Gastrocnemius medialis (tissue), 4 donors: ENCODE measurements at regions not wholly inside any gene's neighbourhood (a gene's known extent, or its start where the extent isn't known, plus 50 kb on each side); places are given as distances from the start of the nearest gene placed in this dataset.

Experiments
- ATAC-seq, 2 donors: fragments of 150-250 bp; one replicate each; pipeline ENCODE4 v1.9.1; 2016
- DNase-seq, 2 donors: peaks; one replicate each; pipeline ENCODE4 v3.0.0-alpha.2; 2019
- H3K27ac ChIP-seq, 4 donors: fragments of 200-600 bp; sonication (generic); 1 replicate in 1 of 4; 2 replicates in 3 of 4; pipeline ENCODE4 v1.5.1; 2016 to 2018; ENCODE audit warnings: mild to moderate bottlenecking in 2 of 4, moderate library complexity in 1 of 4
- H3K27me3 ChIP-seq, 3 donors: fragments of 200-600 bp; sonication (generic) in 2 of 3; 1 replicate in 1 of 3; 2 replicates in 2 of 3; pipeline versions ENCODE4 v1.5.1 to v1.6.0; 2016 to 2019; ENCODE audit warnings: mild to moderate bottlenecking in 1 of 3, moderate library complexity in 1 of 3
- H3K36me3 ChIP-seq, 2 donors: fragments of 200-600 bp; sonication (generic) in 1 of 2; one replicate each; pipeline ENCODE4 v1.5.1; 2017 to 2018
- H3K4me1 ChIP-seq, 2 donors: fragments of 200-600 bp; sonication (generic) in 1 of 2; one replicate each; pipeline ENCODE4 v1.5.1; 2016 to 2017; ENCODE audit warnings: mild to moderate bottlenecking in 2 of 2
- H3K4me3 ChIP-seq, 4 donors: fragments of 200-600 bp; sonication (generic) in 3 of 4; 1 replicate in 1 of 4; 2 replicates in 3 of 4; pipeline ENCODE4 v1.5.1; 2016 to 2019; ENCODE audit warnings: mild to moderate bottlenecking in 2 of 4
- H3K9me3 ChIP-seq, 3 donors: fragments of 200-600 bp; sonication (generic) in 2 of 3; 1 replicate in 1 of 3; 2 replicates in 2 of 3; pipeline ENCODE4 v1.5.1; 2016 to 2019
- POLR2A ChIP-seq, 2 donors: fragments of 450-650 bp; IDR thresholded peaks; one replicate each; pipeline ENCODE4 v1.6.1; 2017; ENCODE audit warnings: antibody characterized with exemption in 2 of 2, mild to moderate bottlenecking in 2 of 2, moderate library complexity in 2 of 2
- in situ Hi-C, 4 donors: fragments of 200-750 bp; cut with MboI; loops; one replicate each; pipeline versions ENCODE4 v1.15.0 to v1.8.0; 2017; ENCODE audit warnings: low sequenced_read_pairs in 4 of 4
- intact Hi-C: fragments of 100-400 bp; cut with DNase I; formaldehyde crosslinking; loops from one replicate; pipeline ENCODE4 v1.15.1; 2023; ENCODE audit warnings: low total_unique reads
- TF ChIP-seq, protein P1 (sequence below), 5 experiments: fragments of 450-650 bp in 3 of 5; fragments of 200-600 bp in 2 of 5; sonication (generic) in 2 of 5; IDR thresholded peaks in 4 of 5; conservative IDR thresholded peaks in 1 of 5; 1 replicate in 4 of 5; 2 replicates in 1 of 5; pipeline ENCODE4 v1.5.1; 2016 to 2019; ENCODE audit warnings: antibody characterized with exemption in 5 of 5, mild to moderate bottlenecking in 3 of 5, moderate library complexity in 3 of 5

DNA sequence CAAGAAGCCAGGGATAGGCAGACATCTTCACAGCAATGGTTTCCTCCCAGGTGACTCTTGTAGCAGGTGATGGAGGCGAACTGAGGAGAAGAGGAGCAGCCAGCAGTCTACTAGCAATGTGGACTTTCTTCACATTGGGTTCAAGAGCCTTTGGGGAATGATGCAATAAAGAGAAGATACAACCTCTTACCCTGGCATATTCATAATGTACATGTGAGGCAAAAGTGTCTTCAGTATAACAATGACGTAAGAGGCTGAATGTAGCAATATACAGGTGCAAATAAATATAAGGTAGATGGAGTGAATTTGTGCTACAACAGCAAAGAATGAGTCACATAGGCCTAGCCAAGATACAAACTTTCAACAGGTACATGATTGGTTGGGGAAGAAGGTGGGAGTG, 70.9 kb upstream of the SOX9 start:
- H3K4me1 ChIP-seq = peaks cover 0 to 3% of the 10 kb centered on the region in 2 donors
- H3K9me3 ChIP-seq = no peaks in the 10 kb centered on the region
- no peak overlapping the region for H3K4me3 ChIP-seq
- no peaks in the 10 kb centered on the region for H3K36me3 ChIP-seq
- intact Hi-C loops (no loop called here), in situ Hi-C loops (loop anchor here in 1 of 4 donors (25.0 kb wide), 1 partner anchor 88 kb away; no protein-coding TSS in a partner anchor)
- no peak for ATAC-seq
- no peaks in the 10 kb centered on the region for H3K27me3 ChIP-seq
- TF ChIP-seq POLR2A (IDR thresholded peaks at IDR 0.05) = no peak
- TF ChIP-seq, protein P1, sequence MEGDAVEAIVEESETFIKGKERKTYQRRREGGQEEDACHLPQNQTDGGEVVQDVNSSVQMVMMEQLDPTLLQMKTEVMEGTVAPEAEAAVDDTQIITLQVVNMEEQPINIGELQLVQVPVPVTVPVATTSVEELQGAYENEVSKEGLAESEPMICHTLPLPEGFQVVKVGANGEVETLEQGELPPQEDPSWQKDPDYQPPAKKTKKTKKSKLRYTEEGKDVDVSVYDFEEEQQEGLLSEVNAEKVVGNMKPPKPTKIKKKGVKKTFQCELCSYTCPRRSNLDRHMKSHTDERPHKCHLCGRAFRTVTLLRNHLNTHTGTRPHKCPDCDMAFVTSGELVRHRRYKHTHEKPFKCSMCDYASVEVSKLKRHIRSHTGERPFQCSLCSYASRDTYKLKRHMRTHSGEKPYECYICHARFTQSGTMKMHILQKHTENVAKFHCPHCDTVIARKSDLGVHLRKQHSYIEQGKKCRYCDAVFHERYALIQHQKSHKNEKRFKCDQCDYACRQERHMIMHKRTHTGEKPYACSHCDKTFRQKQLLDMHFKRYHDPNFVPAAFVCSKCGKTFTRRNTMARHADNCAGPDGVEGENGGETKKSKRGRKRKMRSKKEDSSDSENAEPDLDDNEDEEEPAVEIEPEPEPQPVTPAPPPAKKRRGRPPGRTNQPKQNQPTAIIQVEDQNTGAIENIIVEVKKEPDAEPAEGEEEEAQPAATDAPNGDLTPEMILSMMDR (IDR thresholded peaks at IDR 0.05 in 4 of 5, conservative IDR thresholded peaks at IDR 0.05 in 1 of 5) = no peak
- no peak for DNase-seq
- no peak overlapping the region for H3K27ac ChIP-seq

DNA sequence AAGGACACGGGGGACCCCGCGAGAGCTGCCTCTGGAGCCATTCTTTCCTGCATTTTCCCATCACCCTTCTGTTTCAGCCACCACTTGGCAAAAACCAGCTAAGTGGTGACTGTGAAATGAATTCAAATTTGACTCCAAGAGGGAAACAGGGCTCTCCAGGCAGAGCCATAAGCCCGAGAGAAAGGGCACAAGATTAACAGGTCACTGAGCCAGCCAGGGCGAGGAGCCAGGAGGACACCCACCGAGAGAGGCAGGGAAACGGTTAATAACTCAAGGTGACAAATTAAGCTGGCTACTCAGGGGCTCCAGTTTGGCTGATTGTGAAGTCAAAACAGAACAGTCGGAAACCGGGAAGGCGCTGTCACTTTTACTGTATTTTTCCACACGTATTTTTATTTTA, 67.8 kb upstream of the SOX9 start:
- ATAC-seq (no peak), DNase-seq (no peak)
- H3K36me3 ChIP-seq = no peaks in the 10 kb centered on the region
- H3K27me3 ChIP-seq = no peaks in the 10 kb centered on the region
- intact Hi-C loops = loop anchor here (2.0 kb wide), 1 partner anchor 26 kb away; no protein-coding TSS in a partner anchor
- H3K27ac ChIP-seq = no peak overlapping the region
- H3K4me3 ChIP-seq = no peak overlapping the region
- in situ Hi-C loops = loop anchor here in 1 of 4 donors (25.0 kb wide), 1 partner anchor 91 kb away; no protein-coding TSS in a partner anchor
- no peaks in the 10 kb centered on the region for H3K9me3 ChIP-seq
- no peak for TF ChIP-seq POLR2A (IDR thresholded peaks at IDR 0.05)
- TF ChIP-seq, protein P1 (IDR thresholded peaks at IDR 0.05 in 4 of 5, conservative IDR thresholded peaks at IDR 0.05 in 1 of 5) = no peak
- peaks cover 0 to 3% of the 10 kb centered on the region in 2 donors for H3K4me1 ChIP-seq

DNA sequence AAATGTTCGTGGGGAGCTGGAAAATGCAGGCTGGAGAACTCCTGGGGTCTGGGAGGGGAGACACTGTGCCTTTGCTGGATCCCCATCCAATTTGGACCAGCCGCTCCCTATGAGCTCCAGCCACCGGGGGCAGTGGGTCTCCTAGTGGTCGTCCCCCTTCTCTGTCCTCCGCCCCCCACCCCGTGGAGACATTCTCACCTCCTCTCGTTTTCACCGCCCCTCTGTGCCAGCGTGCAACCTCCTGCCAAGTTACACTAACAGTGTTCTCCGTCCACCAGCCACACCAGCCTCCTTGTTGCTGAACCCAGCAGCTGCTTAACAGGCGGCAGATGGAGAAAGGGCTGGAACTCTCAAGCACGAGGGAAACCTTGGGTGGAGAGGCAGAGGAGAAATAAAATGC, 67.4 kb upstream of the SOX9 start:
- no peaks in the 10 kb centered on the region for H3K36me3 ChIP-seq
- no peak for ATAC-seq
- H3K9me3 ChIP-seq = no peaks in the 10 kb centered on the region
- H3K4me1 ChIP-seq = peaks cover 0 to 3% of the 10 kb centered on the region in 2 donors
- no peaks in the 10 kb centered on the region for H3K27me3 ChIP-seq
- H3K4me3 ChIP-seq = no peak overlapping the region
- no peak for DNase-seq
- H3K27ac ChIP-seq = no peak overlapping the region
- intact Hi-C loops (loop anchor here (2.0 kb wide), 1 partner anchor 27 kb away; no protein-coding TSS in a partner anchor), in situ Hi-C loops (loop anchor here in 1 of 4 donors (25.0 kb wide), 1 partner anchor 91 kb away; no protein-coding TSS in a partner anchor)
- TF ChIP-seq, protein P1 (IDR thresholded peaks at IDR 0.05 in 4 of 5, conservative IDR thresholded peaks at IDR 0.05 in 1 of 5) = no peak
- no peak for TF ChIP-seq POLR2A (IDR thresholded peaks at IDR 0.05)

DNA sequence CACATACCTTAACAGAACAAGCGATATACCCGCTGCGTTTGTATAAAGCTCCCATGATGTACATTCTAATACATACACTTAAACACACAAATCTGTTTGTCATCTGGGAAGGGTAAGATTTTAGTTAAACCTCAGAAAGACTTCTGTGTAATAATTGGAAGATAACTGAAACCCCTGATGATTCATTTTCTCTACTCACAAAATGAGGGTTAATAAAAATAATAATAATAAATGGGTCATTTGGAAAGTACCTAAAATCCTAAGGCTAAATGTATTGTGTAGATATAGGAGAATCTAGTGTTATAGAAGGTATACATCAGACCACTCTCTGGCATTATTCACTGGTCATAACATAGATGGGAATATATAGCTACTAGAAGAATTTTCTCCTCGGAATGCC, 64.7 kb upstream of the SOX9 start:
- no peak overlapping the region for H3K27ac ChIP-seq
- intact Hi-C loops = no loop called here
- no peaks in the 10 kb centered on the region for H3K27me3 ChIP-seq
- no peak overlapping the region for H3K4me3 ChIP-seq
- no peak for ATAC-seq
- in situ Hi-C loops = loop anchor here in 1 of 4 donors (25.0 kb wide), 1 partner anchor 94 kb away; no protein-coding TSS in a partner anchor
- no peak for TF ChIP-seq POLR2A (IDR thresholded peaks at IDR 0.05)
- TF ChIP-seq, protein P1 (IDR thresholded peaks at IDR 0.05 in 4 of 5, conservative IDR thresholded peaks at IDR 0.05 in 1 of 5) = no peak
- H3K36me3 ChIP-seq = no peaks in the 10 kb centered on the region
- H3K9me3 ChIP-seq = no peaks in the 10 kb centered on the region
- H3K4me1 ChIP-seq = peaks cover 0 to 3% of the 10 kb centered on the region in 2 donors
- DNase-seq = no peak
